Smooth muscle cell (in vitro differentiated cells): ENCODE measurements at regions not wholly inside any gene's neighbourhood (a gene's known extent, or its start where the extent isn't known, plus 50 kb on each side); places are given as distances from the start of the nearest gene placed in this dataset.

Source experiments
- DNase-seq: peaks from one replicate; lab custom pipeline; 2025; ENCODE audit not compliant: unreplicated experiment; lab: John Stamatoyannopoulos, UW
- H2AFZ ChIP-seq: fragments of 200-600 bp; sonication (generic); 2 replicates; pipeline ENCODE4 v1.6.0; 2016; ENCODE audit warnings: antibody characterized with exemption, low read depth, mild to moderate bottlenecking
- H3F3A ChIP-seq: fragments of 200-600 bp; sonication (generic); 2 replicates; pipeline ENCODE4 v1.6.0; 2017; ENCODE audit warnings: antibody characterized with exemption, low read depth
- H3K27ac ChIP-seq: fragments of 200-600 bp; sonication (generic); 2 replicates; pipeline ENCODE4 v1.5.1; 2016; ENCODE audit warnings: low read depth, mild to moderate bottlenecking
- H3K27me3 ChIP-seq: fragments of 200-600 bp; sonication (generic); 2 replicates; pipeline ENCODE4 v1.6.1; 2016; ENCODE audit warnings: low read depth, mild to moderate bottlenecking
- H3K36me3 ChIP-seq: fragments of 200-600 bp; sonication (generic); 2 replicates; pipeline ENCODE4 v1.5.1; 2016; ENCODE audit warnings: low read depth
- H3K4me1 ChIP-seq: fragments of 200-600 bp; sonication (generic); 2 replicates; pipeline ENCODE4 v1.5.1; 2016; ENCODE audit warnings: low read depth
- H3K4me2 ChIP-seq: fragments of 200-600 bp; sonication (generic); 2 replicates; pipeline ENCODE4 v1.6.0; 2016; ENCODE audit warnings: mild to moderate bottlenecking
- H3K4me3 ChIP-seq: fragments of 200-600 bp; sonication (generic); 2 replicates; pipeline ENCODE4 v1.5.1; 2016; ENCODE audit warnings: mild to moderate bottlenecking
- H3K79me2 ChIP-seq: fragments of 200-600 bp; sonication (generic); 2 replicates; pipeline ENCODE4 v1.6.0; 2016; ENCODE audit warnings: low read depth, mild to moderate bottlenecking
- H3K9ac ChIP-seq: fragments of 200-600 bp; sonication (generic); 2 replicates; pipeline ENCODE4 v1.6.0; 2016; ENCODE audit warnings: low read depth
- H3K9me3 ChIP-seq: fragments of 200-600 bp; sonication (generic); replicated peaks from 2 replicates; pipeline ENCODE4 v1.5.1; 2016; ENCODE audit warnings: low read depth
- H4K20me1 ChIP-seq: fragments of 200-600 bp; sonication (generic); 2 replicates; pipeline ENCODE4 v1.6.0; 2016; ENCODE audit warnings: low read depth
- whole genome bisulfite sequencing: methylation state at CpG from one replicate; pipeline ENCODE4 v1.1.7; 2016; ENCODE audit warnings: low lambda C conversion rate; 5-methylcytosine and 5-hydroxymethylcytosine counted together
- TF ChIP-seq, protein P1 (sequence below): fragments of 200-600 bp; sonication (generic); IDR thresholded peaks from 2 replicates; pipeline ENCODE4 v1.5.1; 2017; ENCODE audit warnings: borderline replicate concordance, mild to moderate bottlenecking, antibody characterized with exemption; ENCODE audit not compliant: insufficient read depth, poor library complexity, severe bottlenecking

DNA sequence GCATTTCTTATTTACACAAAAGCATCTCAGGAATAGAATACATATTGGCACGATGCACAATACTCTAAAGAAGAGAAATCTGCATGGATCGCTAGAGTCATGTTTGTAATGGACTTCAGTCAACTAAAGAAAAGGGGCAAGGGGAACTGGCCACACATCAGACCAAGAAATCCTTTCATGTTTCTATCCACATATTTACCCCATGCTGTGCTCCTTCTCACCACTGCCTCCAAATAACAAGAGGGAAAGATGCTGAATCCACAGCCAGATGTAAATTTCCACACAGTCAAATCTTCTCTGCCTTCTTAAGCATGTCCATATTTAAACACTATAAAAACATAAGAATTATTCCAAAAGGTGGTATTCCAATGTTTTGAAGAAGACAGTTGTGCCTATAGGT lies 67.6 kb downstream of the COX18 start:
- Histone ChIP-seq H3K27me3 (no peaks in the 10 kb centered on the region), H3K79me2 (no peaks in the 10 kb centered on the region), H3K9ac (no peak overlapping the region), H3K4me1 (no peaks in the 10 kb centered on the region), H2AFZ (no peak overlapping the region), H3K9me3 (no peaks in the 10 kb centered on the region), H3K27ac (no peak overlapping the region), H3K4me2 (no peak overlapping the region), H3K36me3 (no peaks in the 10 kb centered on the region), H3K4me3 (no peak overlapping the region), H3F3A (no peaks in the 10 kb centered on the region), H4K20me1 (no peaks in the 10 kb centered on the region)
- WGBS = 82% methylated on average over 2 of the region's 2 CpGs
- TF ChIP-seq, protein P1, sequence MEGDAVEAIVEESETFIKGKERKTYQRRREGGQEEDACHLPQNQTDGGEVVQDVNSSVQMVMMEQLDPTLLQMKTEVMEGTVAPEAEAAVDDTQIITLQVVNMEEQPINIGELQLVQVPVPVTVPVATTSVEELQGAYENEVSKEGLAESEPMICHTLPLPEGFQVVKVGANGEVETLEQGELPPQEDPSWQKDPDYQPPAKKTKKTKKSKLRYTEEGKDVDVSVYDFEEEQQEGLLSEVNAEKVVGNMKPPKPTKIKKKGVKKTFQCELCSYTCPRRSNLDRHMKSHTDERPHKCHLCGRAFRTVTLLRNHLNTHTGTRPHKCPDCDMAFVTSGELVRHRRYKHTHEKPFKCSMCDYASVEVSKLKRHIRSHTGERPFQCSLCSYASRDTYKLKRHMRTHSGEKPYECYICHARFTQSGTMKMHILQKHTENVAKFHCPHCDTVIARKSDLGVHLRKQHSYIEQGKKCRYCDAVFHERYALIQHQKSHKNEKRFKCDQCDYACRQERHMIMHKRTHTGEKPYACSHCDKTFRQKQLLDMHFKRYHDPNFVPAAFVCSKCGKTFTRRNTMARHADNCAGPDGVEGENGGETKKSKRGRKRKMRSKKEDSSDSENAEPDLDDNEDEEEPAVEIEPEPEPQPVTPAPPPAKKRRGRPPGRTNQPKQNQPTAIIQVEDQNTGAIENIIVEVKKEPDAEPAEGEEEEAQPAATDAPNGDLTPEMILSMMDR = no peak
- DNase-seq = no peak

DNA sequence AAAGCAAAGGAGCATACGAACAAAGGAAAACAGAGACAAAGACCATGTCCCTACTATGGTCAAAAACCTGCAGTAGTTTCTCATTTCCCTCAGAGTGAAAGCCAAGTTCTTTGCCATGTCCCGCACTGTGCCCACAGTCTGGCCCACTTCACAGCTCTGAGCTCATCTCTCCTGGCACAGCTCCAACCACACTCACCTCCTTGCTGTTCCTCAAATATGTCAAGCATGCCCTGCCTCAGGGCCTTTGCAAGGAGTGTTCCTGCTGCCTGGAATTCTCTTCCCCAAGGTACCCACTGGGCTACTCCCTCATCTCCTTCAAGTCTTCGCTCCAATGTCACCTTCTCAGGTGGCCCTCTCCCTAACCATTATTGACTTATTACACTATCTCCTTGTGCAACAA lies 72.1 kb downstream of the COX18 start:
- no peak for DNase-seq
- WGBS = 91% methylated on average over 3 of the region's 3 CpGs
- H3K4me3 ChIP-seq = no peak overlapping the region

DNA sequence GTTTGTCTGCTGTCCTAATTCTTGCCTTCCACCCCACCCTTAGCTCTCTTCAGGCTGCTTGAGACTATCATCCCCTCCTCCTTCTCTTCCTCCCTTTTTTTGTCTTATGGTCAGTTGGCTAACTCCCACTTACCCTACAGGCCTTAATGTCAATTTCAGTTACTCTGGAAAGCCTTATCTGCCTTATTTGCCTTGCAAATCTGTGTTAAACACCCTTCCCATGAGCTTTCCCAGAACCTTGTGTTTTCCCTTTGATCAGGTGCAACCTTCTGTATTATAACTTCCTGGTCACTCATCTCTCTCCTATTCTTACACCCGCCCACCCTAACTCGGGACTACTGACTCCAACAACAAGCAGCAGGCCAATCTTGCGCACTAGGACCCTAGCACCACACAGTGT lies 74.8 kb downstream of the COX18 start:
- DNase-seq = no peak
- no peak overlapping the region for H3K27ac ChIP-seq
- H3K4me1 ChIP-seq = no peaks in the 10 kb centered on the region
- H3K4me2 ChIP-seq = no peak overlapping the region
- no peak overlapping the region for H3K9ac ChIP-seq
- H3K4me3 ChIP-seq = no peak overlapping the region
- no peaks in the 10 kb centered on the region for H3K27me3 ChIP-seq
- H3K79me2 ChIP-seq = no peaks in the 10 kb centered on the region
- H3K9me3 ChIP-seq = no peaks in the 10 kb centered on the region
- TF ChIP-seq, protein P1 = no peak
- H3K36me3 ChIP-seq = no peaks in the 10 kb centered on the region
- H3F3A ChIP-seq = no peaks in the 10 kb centered on the region
- H4K20me1 ChIP-seq = no peaks in the 10 kb centered on the region
- WGBS = 95% methylated on average over 3 of the region's 3 CpGs
- H2AFZ ChIP-seq = no peak overlapping the region

More for the DNA sequence above, 72.1 kb downstream of the COX18 start:
- no peak overlapping the region for H3K4me2 ChIP-seq
- TF ChIP-seq, protein P1 = no peak
- no peaks in the 10 kb centered on the region for H3F3A ChIP-seq
- H2AFZ ChIP-seq = no peak overlapping the region
- H3K79me2 ChIP-seq = no peaks in the 10 kb centered on the region
- H3K4me1 ChIP-seq = no peaks in the 10 kb centered on the region
- H3K9me3 ChIP-seq = no peaks in the 10 kb centered on the region
- H4K20me1 ChIP-seq = no peaks in the 10 kb centered on the region
- H3K27me3 ChIP-seq = no peaks in the 10 kb centered on the region
- H3K36me3 ChIP-seq = no peaks in the 10 kb centered on the region
- H3K9ac ChIP-seq = no peak overlapping the region
- H3K27ac ChIP-seq = no peak overlapping the region

DNA sequence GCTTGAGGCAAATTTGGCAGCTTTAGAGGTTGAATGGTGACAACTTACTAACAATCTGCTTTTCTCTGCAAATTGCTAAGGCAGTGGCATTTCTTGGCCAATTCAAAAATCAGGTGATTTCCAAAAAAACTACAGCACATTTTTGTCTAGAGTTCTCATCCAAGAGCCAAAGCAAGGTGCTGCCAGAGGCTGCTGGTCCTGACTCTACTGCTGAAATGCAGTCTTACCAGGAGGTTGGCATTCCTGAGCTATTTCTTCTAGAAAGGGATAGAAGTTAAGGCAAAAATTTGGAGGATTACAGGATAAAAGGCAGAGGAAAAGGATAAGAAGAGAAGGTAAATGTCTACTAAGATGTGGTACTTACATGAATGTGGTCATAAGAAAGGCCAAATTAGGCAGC lies 75.6 kb downstream of the COX18 start:
- H4K20me1 ChIP-seq = no peaks in the 10 kb centered on the region
- H3K79me2 ChIP-seq = no peaks in the 10 kb centered on the region
- H3K27ac ChIP-seq = no peak overlapping the region
- H3K9ac ChIP-seq = no peak overlapping the region
- no peaks in the 10 kb centered on the region for H3K36me3 ChIP-seq
- no peak overlapping the region for H2AFZ ChIP-seq
- no peak overlapping the region for H3K4me2 ChIP-seq
- no peaks in the 10 kb centered on the region for H3F3A ChIP-seq
- TF ChIP-seq, protein P1 = no peak
- H3K4me3 ChIP-seq = no peak overlapping the region
- DNase-seq = no peak
- no peaks in the 10 kb centered on the region for H3K9me3 ChIP-seq
- H3K4me1 ChIP-seq = no peaks in the 10 kb centered on the region
- no peaks in the 10 kb centered on the region for H3K27me3 ChIP-seq
